DOHH2 (cell line): ENCODE measurements at regions not wholly inside any gene's neighbourhood (a gene's known extent, or its start where the extent isn't known, plus 50 kb on each side); places are given as distances from the start of the nearest gene placed in this dataset.

Source experiments
- H3F3A ChIP-seq: fragments of 200-600 bp; sonication (generic), shearing (Covaris generic); 2 replicates; pipeline ENCODE4 v1.6.0; 2016; ENCODE audit warnings: antibody characterized with exemption, mild to moderate bottlenecking; ENCODE audit not compliant: control insufficient read depth, insufficient read depth
- H3K27ac ChIP-seq: fragments of 200-600 bp; sonication (generic); 2 replicates; pipeline ENCODE4 v1.5.1; 2014; ENCODE audit warnings: low read depth, mild to moderate bottlenecking, low read length, moderate library complexity
- H3K27me3 ChIP-seq: fragments of 200-600 bp; sonication (generic); 2 replicates; pipeline ENCODE4 v1.6.1; 2014; ENCODE audit warnings: mild to moderate bottlenecking, low read length, mixed read lengths; ENCODE audit not compliant: control insufficient read depth
- H3K36me3 ChIP-seq: fragments of 200-600 bp; sonication (generic); 2 replicates; pipeline ENCODE4 v1.6.1; 2014; ENCODE audit warnings: mild to moderate bottlenecking, low read length, moderate library complexity, mixed read lengths; ENCODE audit not compliant: control insufficient read depth
- H3K4me1 ChIP-seq: fragments of 200-600 bp; sonication (generic); 2 replicates; pipeline ENCODE4 v1.6.1; 2014; ENCODE audit warnings: mild to moderate bottlenecking, low read length, mixed read lengths; ENCODE audit not compliant: control insufficient read depth
- H3K4me2 ChIP-seq: fragments of 200-600 bp; sonication (generic); 2 replicates; pipeline ENCODE4 v1.6.0; 2014; ENCODE audit warnings: mild to moderate bottlenecking, low read length, moderate library complexity
- H3K4me3 ChIP-seq: fragments of 200-600 bp; sonication (generic); 2 replicates; pipeline ENCODE4 v1.5.1; 2014; ENCODE audit warnings: mild to moderate bottlenecking, low read length, mixed read lengths
- H3K79me2 ChIP-seq: fragments of 200-600 bp; sonication (generic); 2 replicates; pipeline ENCODE4 v1.6.1; 2014; ENCODE audit warnings: mild to moderate bottlenecking, low read length, mixed read lengths; ENCODE audit not compliant: control insufficient read depth
- H3K9me2 ChIP-seq: fragments of 200-600 bp; sonication (generic); replicated peaks from 2 replicates; pipeline ENCODE4 v1.6.1; 2014; ENCODE audit warnings: mild to moderate bottlenecking, low read length, mixed read lengths; ENCODE audit not compliant: control insufficient read depth
- H3K9me3 ChIP-seq: fragments of 200-600 bp; sonication (generic); 2 replicates; pipeline ENCODE4 v1.6.1; 2014; ENCODE audit warnings: antibody characterized with exemption, low read length, mixed read lengths; ENCODE audit not compliant: control insufficient read depth, insufficient read depth
- H4K20me1 ChIP-seq: fragments of 200-600 bp; sonication (generic); 2 replicates; pipeline ENCODE4 v1.6.0; 2014; ENCODE audit warnings: low read depth, mild to moderate bottlenecking, antibody characterized with exemption, low read length, moderate library complexity; ENCODE audit not compliant: control insufficient read depth, insufficient read depth
- EZH2phosphoT487 ChIP-seq: fragments of 200-600 bp; sonication (generic); IDR thresholded peaks from 2 replicates; pipeline ENCODE4 v1.6.1; 2017; ENCODE audit warnings: borderline replicate concordance, mild to moderate bottlenecking, antibody characterized with exemption, low read length, moderate library complexity, mixed read lengths
- TF ChIP-seq, protein P1 (sequence below): fragments of 200-600 bp; sonication (generic); IDR thresholded peaks from one replicate; pipeline ENCODE4 v1.5.1; 2014; ENCODE audit warnings: antibody characterized with exemption, mild to moderate bottlenecking, low read depth, low read length; ENCODE audit not compliant: poor library complexity, severe bottlenecking

DNA sequence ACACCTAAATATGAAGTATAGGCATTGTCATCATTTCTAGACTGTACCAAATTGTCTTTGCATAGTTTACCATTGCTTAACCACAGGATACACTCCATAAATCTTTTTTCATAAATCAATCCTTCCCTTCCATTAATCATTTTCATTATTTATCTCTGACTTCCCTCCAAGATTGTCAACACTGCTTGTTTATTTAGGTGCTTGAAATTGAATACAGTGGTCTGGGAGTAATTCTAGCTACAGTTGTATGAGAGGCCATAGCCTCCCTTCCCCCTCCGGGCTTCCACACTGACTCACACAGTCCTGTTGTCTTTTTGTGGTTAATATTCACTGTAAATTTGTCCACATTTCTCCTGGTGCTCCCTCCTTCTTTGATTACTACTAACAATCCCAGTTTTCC lies 114.2 kb upstream of the ARID2 start:
- TF ChIP-seq EZH2phosphoT487: no peak
- TF ChIP-seq, protein P1, sequence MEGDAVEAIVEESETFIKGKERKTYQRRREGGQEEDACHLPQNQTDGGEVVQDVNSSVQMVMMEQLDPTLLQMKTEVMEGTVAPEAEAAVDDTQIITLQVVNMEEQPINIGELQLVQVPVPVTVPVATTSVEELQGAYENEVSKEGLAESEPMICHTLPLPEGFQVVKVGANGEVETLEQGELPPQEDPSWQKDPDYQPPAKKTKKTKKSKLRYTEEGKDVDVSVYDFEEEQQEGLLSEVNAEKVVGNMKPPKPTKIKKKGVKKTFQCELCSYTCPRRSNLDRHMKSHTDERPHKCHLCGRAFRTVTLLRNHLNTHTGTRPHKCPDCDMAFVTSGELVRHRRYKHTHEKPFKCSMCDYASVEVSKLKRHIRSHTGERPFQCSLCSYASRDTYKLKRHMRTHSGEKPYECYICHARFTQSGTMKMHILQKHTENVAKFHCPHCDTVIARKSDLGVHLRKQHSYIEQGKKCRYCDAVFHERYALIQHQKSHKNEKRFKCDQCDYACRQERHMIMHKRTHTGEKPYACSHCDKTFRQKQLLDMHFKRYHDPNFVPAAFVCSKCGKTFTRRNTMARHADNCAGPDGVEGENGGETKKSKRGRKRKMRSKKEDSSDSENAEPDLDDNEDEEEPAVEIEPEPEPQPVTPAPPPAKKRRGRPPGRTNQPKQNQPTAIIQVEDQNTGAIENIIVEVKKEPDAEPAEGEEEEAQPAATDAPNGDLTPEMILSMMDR: no peak
- H3K4me1 ChIP-seq: peaks cover 18% of the 10 kb centered on the region
- H3K4me3 ChIP-seq: no peak overlapping the region
- no peak overlapping the region for H3K4me2 ChIP-seq
- no peaks in the 10 kb centered on the region for H3K9me3 ChIP-seq
- no peaks in the 10 kb centered on the region for H4K20me1 ChIP-seq
- no peaks in the 10 kb centered on the region for H3K79me2 ChIP-seq
- H3K9me2 ChIP-seq: no peaks in the 10 kb centered on the region
- H3K27me3 ChIP-seq: no peaks in the 10 kb centered on the region
- no peaks in the 10 kb centered on the region for H3F3A ChIP-seq
- no peaks in the 10 kb centered on the region for H3K36me3 ChIP-seq
- no peak overlapping the region for H3K27ac ChIP-seq

DNA sequence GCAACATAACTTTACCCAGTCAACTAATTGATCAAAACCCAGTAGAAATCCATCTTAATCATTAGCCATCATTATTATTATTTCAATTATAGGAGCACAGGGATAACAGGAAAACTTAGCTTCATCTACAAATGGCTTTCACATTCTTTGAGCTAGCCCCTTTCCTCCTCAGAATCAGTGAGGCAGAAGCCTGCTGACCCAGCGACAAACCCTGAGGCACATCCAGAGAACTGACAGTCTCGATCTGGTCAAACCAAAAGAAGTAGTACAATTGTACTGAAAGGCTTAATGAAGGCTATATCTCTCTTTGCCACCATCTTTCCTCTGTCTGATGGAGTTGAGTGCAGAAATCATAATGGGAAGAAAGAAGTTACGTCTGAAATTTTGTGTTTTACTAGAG lies 109.8 kb upstream of the ARID2 start:
- no peaks in the 10 kb centered on the region for H3K9me2 ChIP-seq
- H3K79me2 ChIP-seq: no peaks in the 10 kb centered on the region
- no peak overlapping the region for H3K4me2 ChIP-seq
- no peaks in the 10 kb centered on the region for H3K9me3 ChIP-seq
- H3K27ac ChIP-seq: no peak overlapping the region
- TF ChIP-seq, protein P1: no peak
- H3K4me1 ChIP-seq: no peaks in the 10 kb centered on the region
- H4K20me1 ChIP-seq: no peaks in the 10 kb centered on the region
- H3K4me3 ChIP-seq: no peak overlapping the region
- H3K27me3 ChIP-seq: no peaks in the 10 kb centered on the region
- no peaks in the 10 kb centered on the region for H3F3A ChIP-seq
- no peaks in the 10 kb centered on the region for H3K36me3 ChIP-seq

DNA sequence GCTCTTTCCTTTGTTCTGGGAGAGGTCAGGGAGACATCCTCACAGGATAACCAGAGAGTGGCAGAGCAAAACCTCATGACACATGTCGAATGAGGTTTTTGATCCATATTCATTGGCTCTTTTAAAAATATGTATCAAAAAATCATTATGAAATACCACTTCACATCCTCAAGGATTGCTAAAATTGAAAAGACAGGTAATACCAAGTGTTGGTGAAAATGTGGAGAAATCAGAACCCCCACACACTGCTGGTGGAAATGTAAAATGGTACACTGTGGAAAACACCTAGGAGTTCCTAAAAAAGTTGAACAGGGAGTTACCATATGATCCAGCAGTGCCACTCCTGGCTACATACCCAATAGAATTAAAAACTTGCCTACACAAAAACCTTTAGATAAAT lies 107.8 kb upstream of the ARID2 start:
- no peaks in the 10 kb centered on the region for H3F3A ChIP-seq
- H3K79me2 ChIP-seq: no peaks in the 10 kb centered on the region
- no peak overlapping the region for H3K4me2 ChIP-seq
- H3K4me3 ChIP-seq: no peak overlapping the region
- no peaks in the 10 kb centered on the region for H4K20me1 ChIP-seq
- no peaks in the 10 kb centered on the region for H3K9me3 ChIP-seq
- TF ChIP-seq, protein P1: no peak
- TF ChIP-seq EZH2phosphoT487: no peak
- H3K36me3 ChIP-seq: no peaks in the 10 kb centered on the region
- H3K27ac ChIP-seq: no peak overlapping the region
- H3K4me1 ChIP-seq: no peaks in the 10 kb centered on the region
- 0 out of 2 replicates have a peak, but pooled peaks cover 1% of the 10 kb centered on the region for H3K27me3 ChIP-seq
- H3K9me2 ChIP-seq: no peaks in the 10 kb centered on the region
